ENCODE measurements at regions not wholly inside any gene's neighbourhood (a gene's known extent, or its start where the extent isn't known, plus 50 kb on each side); places are given as distances from the start of the nearest gene placed in this dataset.

- intact Hi-C loops (cut with DNase I) = no loop called here
- no peaks in the 10 kb centered on the region for H3K9me3 ChIP-seq
- WGBS, 2 donors = 92 to 97% methylated on average over 6 of the region's 6 CpGs
- no peak overlapping the region for H3K27ac ChIP-seq
- H3K36me3 ChIP-seq = no peaks in the 10 kb centered on the region
- no peak for DNase-seq
- ATAC-seq = no peak
- peaks cover 0 to 31% (median 17%) of the 10 kb centered on the region in 9 donors for H3K4me1 ChIP-seq
- TF ChIP-seq, protein P1, sequence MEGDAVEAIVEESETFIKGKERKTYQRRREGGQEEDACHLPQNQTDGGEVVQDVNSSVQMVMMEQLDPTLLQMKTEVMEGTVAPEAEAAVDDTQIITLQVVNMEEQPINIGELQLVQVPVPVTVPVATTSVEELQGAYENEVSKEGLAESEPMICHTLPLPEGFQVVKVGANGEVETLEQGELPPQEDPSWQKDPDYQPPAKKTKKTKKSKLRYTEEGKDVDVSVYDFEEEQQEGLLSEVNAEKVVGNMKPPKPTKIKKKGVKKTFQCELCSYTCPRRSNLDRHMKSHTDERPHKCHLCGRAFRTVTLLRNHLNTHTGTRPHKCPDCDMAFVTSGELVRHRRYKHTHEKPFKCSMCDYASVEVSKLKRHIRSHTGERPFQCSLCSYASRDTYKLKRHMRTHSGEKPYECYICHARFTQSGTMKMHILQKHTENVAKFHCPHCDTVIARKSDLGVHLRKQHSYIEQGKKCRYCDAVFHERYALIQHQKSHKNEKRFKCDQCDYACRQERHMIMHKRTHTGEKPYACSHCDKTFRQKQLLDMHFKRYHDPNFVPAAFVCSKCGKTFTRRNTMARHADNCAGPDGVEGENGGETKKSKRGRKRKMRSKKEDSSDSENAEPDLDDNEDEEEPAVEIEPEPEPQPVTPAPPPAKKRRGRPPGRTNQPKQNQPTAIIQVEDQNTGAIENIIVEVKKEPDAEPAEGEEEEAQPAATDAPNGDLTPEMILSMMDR (IDR thresholded peaks at IDR 0.05) = no peak
- H3K27me3 ChIP-seq = no peaks in the 10 kb centered on the region
- no peak overlapping the region for H3K4me3 ChIP-seq
Observed at GRCh38 chr11:19602891-19603290, 109.7 kb upstream of the NAV2 start.

DNA sequence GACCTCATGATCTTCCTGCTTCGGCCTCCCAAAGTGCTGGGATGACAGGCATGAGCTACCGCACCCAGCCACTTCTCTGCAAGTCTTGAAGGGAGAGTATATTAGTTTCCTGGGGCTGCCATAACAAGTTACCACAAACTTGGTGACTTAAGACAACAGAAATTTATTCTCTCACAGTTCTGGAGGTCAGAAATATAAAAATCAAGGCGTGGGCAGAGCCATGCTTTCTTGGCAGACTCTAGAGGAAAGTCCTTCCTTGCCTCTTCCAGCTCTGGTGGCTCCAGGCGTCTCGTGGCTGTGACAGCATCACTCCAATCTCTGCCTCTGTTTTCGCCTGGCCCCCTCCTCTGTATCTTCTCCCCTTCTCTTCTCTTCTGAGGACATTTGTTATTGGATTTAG lies 110.2 kb upstream of the NAV2 start:
- intact Hi-C loops (cut with DNase I) = no loop called here
- Histone ChIP-seq H3K4me3 (no peak overlapping the region), H3K27ac (no peak overlapping the region), H3K27me3 (no peaks in the 10 kb centered on the region), H3K36me3 (no peaks in the 10 kb centered on the region), H3K9me3 (no peaks in the 10 kb centered on the region), H3K4me1 (peaks cover 0 to 31% (median 17%) of the 10 kb centered on the region in 9 donors)
- WGBS, 2 donors = 81 to 93% methylated on average over 6 of the region's 6 CpGs
- ATAC-seq (no peak), DNase-seq (no peak)
- TF ChIP-seq, protein P1 (IDR thresholded peaks at IDR 0.05) = no peak

DNA sequence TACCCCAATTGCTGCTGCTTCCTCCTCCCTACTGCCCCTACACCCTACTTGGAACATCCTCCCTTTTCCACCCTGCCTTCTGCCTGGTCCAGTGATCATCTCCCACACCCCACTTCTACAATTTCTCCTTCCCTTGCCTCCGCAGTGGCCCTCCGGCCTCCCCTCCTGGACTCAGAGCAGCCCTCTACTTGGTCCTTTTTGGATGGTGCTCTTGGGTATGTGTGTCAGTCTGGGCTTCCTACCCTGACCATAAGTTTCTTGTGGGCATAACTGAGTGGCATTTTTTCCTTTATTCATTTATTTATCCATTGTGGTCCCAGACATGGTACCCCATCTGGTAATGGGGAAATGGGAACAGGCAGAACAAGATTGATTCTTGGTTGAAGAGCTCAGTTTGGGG lies 111.4 kb upstream of the NAV2 start:
- H3K36me3 ChIP-seq = no peaks in the 10 kb centered on the region
- DNase-seq = no peak
- TF ChIP-seq, protein P1 (IDR thresholded peaks at IDR 0.05) = no peak
- H3K27ac ChIP-seq = no peak overlapping the region
- no peak for ATAC-seq
- WGBS, 2 donors = 98 to 100% methylated on average over 2 of the region's 2 CpGs
- intact Hi-C loops (cut with DNase I) = no loop called here
- no peak overlapping the region for H3K4me3 ChIP-seq
- peaks cover 6 to 33% (median 21%) of the 10 kb centered on the region in 9 donors for H3K4me1 ChIP-seq
- no peaks in the 10 kb centered on the region for H3K9me3 ChIP-seq
- H3K27me3 ChIP-seq = no peaks in the 10 kb centered on the region

- Histone ChIP-seq H3K27ac (no peak overlapping the region), H3K9me3 (no peaks in the 10 kb centered on the region), H3K4me3 (no peak overlapping the region), H3K36me3 (no peaks in the 10 kb centered on the region), H3K27me3 (no peaks in the 10 kb centered on the region), H3K4me1 (peaks cover 0 to 30% (median 18%) of the 10 kb centered on the region in 9 donors)
- intact Hi-C loops (cut with DNase I) = no loop called here
- 47 to 72% methylated on average over 4 of the region's 4 CpGs for WGBS, 2 donors
- TF ChIP-seq, protein P1 (IDR thresholded peaks at IDR 0.05) = no peak
- DNase-seq (no peak), ATAC-seq (no peak)
Observed at GRCh38 chr11:19599681-19600080, 113.0 kb upstream of the NAV2 start.

All from heart right ventricle (tissue), 16 donors.